ENCODE measurements at regions not wholly inside any gene's neighbourhood (a gene's known extent, or its start where the extent isn't known, plus 50 kb on each side); places are given as distances from the start of the nearest gene placed in this dataset.

- TF ChIP-seq CTCF (IDR thresholded peaks at IDR 0.05; ENCODE audit: insufficient read depth, low read length) = no peak
- TF ChIP-seq POLR2AphosphoS5 (IDR thresholded peaks at IDR 0.05; ENCODE audit: low read depth) = no peak
- TF ChIP-seq, protein P1, sequence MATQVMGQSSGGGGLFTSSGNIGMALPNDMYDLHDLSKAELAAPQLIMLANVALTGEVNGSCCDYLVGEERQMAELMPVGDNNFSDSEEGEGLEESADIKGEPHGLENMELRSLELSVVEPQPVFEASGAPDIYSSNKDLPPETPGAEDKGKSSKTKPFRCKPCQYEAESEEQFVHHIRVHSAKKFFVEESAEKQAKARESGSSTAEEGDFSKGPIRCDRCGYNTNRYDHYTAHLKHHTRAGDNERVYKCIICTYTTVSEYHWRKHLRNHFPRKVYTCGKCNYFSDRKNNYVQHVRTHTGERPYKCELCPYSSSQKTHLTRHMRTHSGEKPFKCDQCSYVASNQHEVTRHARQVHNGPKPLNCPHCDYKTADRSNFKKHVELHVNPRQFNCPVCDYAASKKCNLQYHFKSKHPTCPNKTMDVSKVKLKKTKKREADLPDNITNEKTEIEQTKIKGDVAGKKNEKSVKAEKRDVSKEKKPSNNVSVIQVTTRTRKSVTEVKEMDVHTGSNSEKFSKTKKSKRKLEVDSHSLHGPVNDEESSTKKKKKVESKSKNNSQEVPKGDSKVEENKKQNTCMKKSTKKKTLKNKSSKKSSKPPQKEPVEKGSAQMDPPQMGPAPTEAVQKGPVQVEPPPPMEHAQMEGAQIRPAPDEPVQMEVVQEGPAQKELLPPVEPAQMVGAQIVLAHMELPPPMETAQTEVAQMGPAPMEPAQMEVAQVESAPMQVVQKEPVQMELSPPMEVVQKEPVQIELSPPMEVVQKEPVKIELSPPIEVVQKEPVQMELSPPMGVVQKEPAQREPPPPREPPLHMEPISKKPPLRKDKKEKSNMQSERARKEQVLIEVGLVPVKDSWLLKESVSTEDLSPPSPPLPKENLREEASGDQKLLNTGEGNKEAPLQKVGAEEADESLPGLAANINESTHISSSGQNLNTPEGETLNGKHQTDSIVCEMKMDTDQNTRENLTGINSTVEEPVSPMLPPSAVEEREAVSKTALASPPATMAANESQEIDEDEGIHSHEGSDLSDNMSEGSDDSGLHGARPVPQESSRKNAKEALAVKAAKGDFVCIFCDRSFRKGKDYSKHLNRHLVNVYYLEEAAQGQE (IDR thresholded peaks at IDR 0.05; ENCODE audit: insufficient replicate concordance, low read depth) = no peak
- no peak for TF ChIP-seq GABPA (IDR thresholded peaks at IDR 0.05; ENCODE audit: low read depth)
- TF ChIP-seq SPI1 (IDR thresholded peaks at IDR 0.05; ENCODE audit: borderline replicate concordance, low read depth) = no peak
Measured at GRCh38 chr2:66110608-66111007, 324.3 kb upstream of the MEIS1 start.

All from HL-60 (cell line).